22Rv1 (cell line): ENCODE measurements at regions not wholly inside any gene's neighbourhood (a gene's known extent, or its start where the extent isn't known, plus 50 kb on each side); places are given as distances from the start of the nearest gene placed in this dataset.

Source experiments
- CTCF ChIP-seq: fragments of 450-650 bp; IDR thresholded peaks from 2 replicates; pipeline ENCODE4 v1.5.1; 2017; ENCODE audit warnings: mild to moderate bottlenecking
- ZFX ChIP-seq: fragments of 450-650 bp; IDR thresholded peaks from 2 replicates; pipeline ENCODE4 v1.6.1; 2017; ENCODE audit warnings: antibody characterized with exemption, borderline replicate concordance

DNA sequence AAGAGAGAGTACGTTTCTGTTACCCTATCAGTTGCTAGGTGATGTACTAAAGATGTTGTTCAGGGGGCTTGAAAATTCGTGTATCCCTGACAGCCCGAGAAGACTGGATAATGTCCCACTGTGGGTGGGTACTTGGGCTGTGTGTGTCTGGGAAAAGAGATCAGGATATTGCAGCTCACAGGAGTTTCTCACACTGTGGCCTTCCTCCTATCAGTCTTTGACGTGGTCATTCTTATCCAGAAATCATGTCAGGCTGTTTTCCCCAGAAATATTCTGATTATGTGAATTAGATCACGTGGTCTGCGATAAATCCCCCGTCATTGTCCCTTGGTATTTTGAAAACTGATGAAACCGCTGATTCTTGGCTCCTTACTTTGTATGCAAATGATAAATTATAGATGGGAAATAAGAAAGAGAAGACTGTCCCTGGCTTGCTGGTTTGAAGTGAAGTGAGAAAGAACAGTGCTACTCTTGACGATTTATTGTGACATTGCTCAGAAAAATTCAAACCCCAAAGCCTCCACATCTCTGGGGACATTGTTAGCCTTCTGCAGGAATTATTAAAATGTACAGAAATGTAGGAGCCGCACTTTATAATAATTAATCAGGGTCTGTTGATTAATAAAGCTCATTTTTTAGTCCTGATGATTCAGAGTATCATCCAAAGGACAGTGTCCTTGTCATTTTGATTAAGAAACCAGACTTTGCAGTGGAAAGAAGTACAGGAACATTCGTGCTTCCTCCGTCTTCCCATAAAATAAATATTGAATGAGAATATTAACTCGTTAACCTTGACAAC lies 167.5 kb upstream of the TSHZ2 start:
- no peak for TF ChIP-seq CTCF
- TF ChIP-seq ZFX: no peak
